Neuronal stem cell (in vitro differentiated cells): ENCODE measurements at regions not wholly inside any gene's neighbourhood (a gene's known extent, or its start where the extent isn't known, plus 50 kb on each side); places are given as distances from the start of the nearest gene placed in this dataset.

Source experiments
- DNase-seq: peaks from one replicate; pipeline ENCODE4 v3.0.0-alpha.2; 2013; ENCODE audit warnings: low spot score
- H2AFZ ChIP-seq: one replicate; pipeline ENCODE4 v1.6.1; 2013; ENCODE audit warnings: mild to moderate bottlenecking, low read length, inconsistent platforms
- H2AK5ac ChIP-seq: 2 replicates; pipeline ENCODE4 v1.6.1; 2013; ENCODE audit warnings: low read depth, mild to moderate bottlenecking, inconsistent platforms, low read length, moderate library complexity, mixed read lengths
- H2BK120ac ChIP-seq: 2 replicates; pipeline ENCODE4 v1.6.1; 2013; ENCODE audit warnings: low read depth, mild to moderate bottlenecking, inconsistent platforms, low read length, moderate library complexity, mixed read lengths
- H2BK12ac ChIP-seq: one replicate; pipeline ENCODE4 v1.6.1; 2013; ENCODE audit warnings: low read length, inconsistent platforms
- H2BK15ac ChIP-seq: 2 replicates; pipeline ENCODE4 v1.6.1; 2013; ENCODE audit warnings: mild to moderate bottlenecking, low read length, inconsistent platforms, mixed read lengths
- H2BK5ac ChIP-seq: one replicate; pipeline ENCODE4 v1.6.1; 2013; ENCODE audit warnings: inconsistent platforms, mild to moderate bottlenecking, low read length, moderate library complexity
- H3K14ac ChIP-seq: one replicate; pipeline ENCODE4 v1.6.1; 2013; ENCODE audit warnings: low read length, inconsistent platforms
- H3K18ac ChIP-seq: 2 replicates; pipeline ENCODE4 v1.6.1; 2013; ENCODE audit warnings: low read length, inconsistent platforms
- H3K23ac ChIP-seq: 2 replicates; pipeline ENCODE4 v1.6.1; 2013; ENCODE audit warnings: low read depth, mild to moderate bottlenecking, mixed read lengths, low read length, inconsistent platforms; ENCODE audit not compliant: poor library complexity
- H3K27ac ChIP-seq: replicated peaks from 3 replicates; pipeline ENCODE4 v1.5.1; 2013; ENCODE audit warnings: low read length, inconsistent platforms
- H3K27me3 ChIP-seq, 3 experiments: 2 replicates each; pipeline ENCODE4 v1.6.1; 2013; ENCODE audit warnings: low read length in 3 of 3, mild to moderate bottlenecking in 2 of 3, inconsistent platforms in 1 of 3, low read depth in 1 of 3, mixed read lengths in 1 of 3, moderate library complexity in 1 of 3; ENCODE audit not compliant: control insufficient read depth in 3 of 3, insufficient read depth in 3 of 3
- H3K36me3 ChIP-seq, 2 donors: replicated peaks in 1 of 2; 2 replicates each; pipeline ENCODE4 v1.6.1; 2013; ENCODE audit warnings: low read length in 2 of 2; ENCODE audit not compliant: control insufficient read depth in 2 of 2, insufficient read depth in 2 of 2
- H3K4ac ChIP-seq: 2 replicates; pipeline ENCODE4 v1.6.1; 2013; ENCODE audit warnings: inconsistent platforms, mild to moderate bottlenecking, low read length, moderate library complexity
- H3K4me1 ChIP-seq, 2 donors: 1 replicate in 1 of 2; 2 replicates in 1 of 2; pipeline ENCODE4 v1.6.1; 2013; ENCODE audit warnings: low read length in 2 of 2, low read depth in 1 of 2; ENCODE audit not compliant: control insufficient read depth in 2 of 2, insufficient read depth in 1 of 2
- H3K4me2 ChIP-seq: one replicate; pipeline ENCODE4 v1.6.1; 2013; ENCODE audit warnings: mild to moderate bottlenecking, low read length, inconsistent platforms; ENCODE audit not compliant: insufficient read depth, poor library complexity, severe bottlenecking
- H3K4me3 ChIP-seq, 2 donors: 2 replicates each; pipeline ENCODE4 v1.5.1; 2013; ENCODE audit warnings: low read length in 2 of 2, mild to moderate bottlenecking in 2 of 2, inconsistent platforms in 1 of 2, moderate library complexity in 1 of 2
- H3K79me1 ChIP-seq: one replicate; pipeline ENCODE4 v1.6.1; 2013; ENCODE audit warnings: low read depth, mild to moderate bottlenecking, inconsistent platforms, low read length, moderate library complexity
- H3K9ac ChIP-seq: one replicate; pipeline ENCODE4 v1.6.1; 2013; ENCODE audit warnings: mild to moderate bottlenecking, low read depth, low read length, inconsistent platforms; ENCODE audit not compliant: poor library complexity
- H3K9me3 ChIP-seq, 2 donors: replicated peaks in 1 of 2; 2 replicates each; pipeline versions ENCODE3 to v1.6.1; 2013; ENCODE audit warnings: low read length in 2 of 2, mild to moderate bottlenecking in 2 of 2, inconsistent platforms in 1 of 2, low read depth in 1 of 2, mixed read lengths in 1 of 2, moderate library complexity in 1 of 2; ENCODE audit not compliant: control insufficient read depth in 2 of 2, insufficient read depth in 1 of 2
- H4K8ac ChIP-seq: one replicate; pipeline ENCODE4 v1.6.1; 2013; ENCODE audit warnings: low read depth, mild to moderate bottlenecking, inconsistent platforms, low read length, moderate library complexity
- H4K91ac ChIP-seq: one replicate; pipeline ENCODE4 v1.6.1; 2013; ENCODE audit warnings: low read length, low read depth, mild to moderate bottlenecking, inconsistent platforms; ENCODE audit not compliant: poor library complexity
- WGBS, 2 donors: extraction: QIAGEN DNeasy Blood & Tissue Kit; methylation state at CpG; one replicate each; pipeline ENCODE4 v1.1.7; 2013; ENCODE audit warnings: missing lambda C conversion rate in 2 of 2, mixed read lengths in 1 of 2; ENCODE audit not compliant: insufficient read length in 2 of 2, insufficient replicate concordance in 1 of 2; ENCODE audit errors: extremely low coverage in 2 of 2; 5-methylcytosine and 5-hydroxymethylcytosine counted together

GRCh38 chr17:74148446-74148845 is 55.0 kb upstream of the RPL38 start:
- H3K4ac ChIP-seq, result no peak overlapping the region
- peaks cover 0 to 2% of the 10 kb centered on the region in 2 donors for H3K9me3 ChIP-seq
- no peak overlapping the region for H2AK5ac ChIP-seq
- H2BK15ac ChIP-seq, result no peak overlapping the region
- no peak overlapping the region for H2AFZ ChIP-seq
- no CpG with 5 or more reads among the region's 4 CpGs for WGBS, 2 donors
- H3K79me1 ChIP-seq, result no peaks in the 10 kb centered on the region
- H3K27ac ChIP-seq, result no peak overlapping the region
- no peak overlapping the region for H3K4me2 ChIP-seq
- no peak overlapping the region for H3K18ac ChIP-seq
- no peak overlapping the region for H4K8ac ChIP-seq
- no peak overlapping the region for H3K4me3 ChIP-seq
- no peak overlapping the region for H2BK120ac ChIP-seq
- no peak overlapping the region for H3K9ac ChIP-seq
- no peaks in the 10 kb centered on the region for H3K36me3 ChIP-seq
- peaks cover 0 to 2% (median 0%) of the 10 kb centered on the region in 3 experiments for H3K27me3 ChIP-seq
- no peak overlapping the region for H2BK5ac ChIP-seq
- no peaks in the 10 kb centered on the region for H3K4me1 ChIP-seq
- H3K14ac ChIP-seq, result no peak overlapping the region
- H4K91ac ChIP-seq, result no peak overlapping the region
- DNase-seq, result no peak
- no peak overlapping the region for H3K23ac ChIP-seq
- H2BK12ac ChIP-seq, result no peak overlapping the region

- no CpG with 5 or more reads among the region's 7 CpGs for WGBS, 2 donors
- H2BK120ac ChIP-seq, result no peak overlapping the region
- no peaks in the 10 kb centered on the region for H3K36me3 ChIP-seq
- H2AK5ac ChIP-seq, result no peak overlapping the region
- DNase-seq, result no peak
- H3K79me1 ChIP-seq, result no peaks in the 10 kb centered on the region
- H3K14ac ChIP-seq, result no peak overlapping the region
- no peak overlapping the region for H3K27ac ChIP-seq
- no peak overlapping the region for H2BK5ac ChIP-seq
- no peak overlapping the region for H2AFZ ChIP-seq
- no peak overlapping the region for H3K4ac ChIP-seq
- H3K9ac ChIP-seq, result no peak overlapping the region
- H3K4me2 ChIP-seq, result no peak overlapping the region
- peaks cover 0 to 2% (median 0%) of the 10 kb centered on the region in 3 experiments for H3K27me3 ChIP-seq
- H2BK12ac ChIP-seq, result no peak overlapping the region
- H4K91ac ChIP-seq, result no peak overlapping the region
- no peak overlapping the region for H4K8ac ChIP-seq
- no peak overlapping the region for H3K4me3 ChIP-seq
- H3K9me3 ChIP-seq, result no peaks in the 10 kb centered on the region
- H2BK15ac ChIP-seq, result no peak overlapping the region
- H3K23ac ChIP-seq, result no peak overlapping the region
- no peak overlapping the region for H3K18ac ChIP-seq
- no peaks in the 10 kb centered on the region for H3K4me1 ChIP-seq
These were observed 54.4 kb upstream of the RPL38 start for GRCh38 chr17:74148901-74149596.

- H3K4me3 ChIP-seq, result no peak overlapping the region
- H3K23ac ChIP-seq, result no peak overlapping the region
- H3K9me3 ChIP-seq, result no peaks in the 10 kb centered on the region
- no CpG with 5 or more reads among the region's 13 CpGs for WGBS, 2 donors
- no peak overlapping the region for H3K14ac ChIP-seq
- H3K9ac ChIP-seq, result no peak overlapping the region
- H3K27ac ChIP-seq, result no peak overlapping the region
- peak overlapping the region; percentile 46 for H3K18ac ChIP-seq
- H4K8ac ChIP-seq, result no peak overlapping the region
- no peak overlapping the region for H4K91ac ChIP-seq
- no peak overlapping the region for H2AFZ ChIP-seq
- no peak overlapping the region for H2BK5ac ChIP-seq
- DNase-seq, result no peak
- no peak overlapping the region for H2BK12ac ChIP-seq
- H3K27me3 ChIP-seq, result peaks cover 0 to 2% (median 0%) of the 10 kb centered on the region in 3 experiments
- H3K4ac ChIP-seq, result no peak overlapping the region
- no peak overlapping the region for H2AK5ac ChIP-seq
- H3K4me1 ChIP-seq, result no peaks in the 10 kb centered on the region
- H3K4me2 ChIP-seq, result no peak overlapping the region
- H2BK15ac ChIP-seq, result peak overlapping the region; percentile 12
- H3K36me3 ChIP-seq, result no peaks in the 10 kb centered on the region
- H2BK120ac ChIP-seq, result no peak overlapping the region
- no peaks in the 10 kb centered on the region for H3K79me1 ChIP-seq
These were observed 53.7 kb upstream of the RPL38 start for GRCh38 chr17:74149597-74150427.

- Histone ChIP-seq H3K9ac (no peak overlapping the region), H3K4me3 (no peak overlapping the region), H2AK5ac (no peak overlapping the region), H2BK5ac (no peak overlapping the region), H2BK120ac (no peak overlapping the region), H3K36me3 (no peaks in the 10 kb centered on the region), H3K4ac (no peak overlapping the region), H3K23ac (no peak overlapping the region), H2BK12ac (no peak overlapping the region), H3K9me3 (no peaks in the 10 kb centered on the region), H3K27me3 (peaks cover 0 to 2% (median 0%) of the 10 kb centered on the region in 3 experiments), H3K14ac (no peak overlapping the region), H3K4me2 (no peak overlapping the region), H3K79me1 (no peaks in the 10 kb centered on the region), H3K27ac (no peak overlapping the region), H4K91ac (no peak overlapping the region), H3K18ac (no peak overlapping the region), H2AFZ (no peak overlapping the region), H2BK15ac (no peak overlapping the region), H4K8ac (no peak overlapping the region), H3K4me1 (no peaks in the 10 kb centered on the region)
- no CpG with 5 or more reads among the region's 14 CpGs for WGBS, 2 donors
- DNase-seq, result no peak
These were observed 53.0 kb upstream of the RPL38 start for GRCh38 chr17:74150428-74151025.
